Spinal cord (tissue), 9 donors: ENCODE measurements at regions not wholly inside any gene's neighbourhood (a gene's known extent, or its start where the extent isn't known, plus 50 kb on each side); places are given as distances from the start of the nearest gene placed in this dataset.
A peak's percentile ranks its signal among the peaks of the same experiment; 100 is the strongest.

Experiments used
- DNase-seq, 6 donors: peaks; one replicate each; pipeline versions ENCODE4 v3.0.0 to v3.0.0-alpha.2; 2013 to 2015; ENCODE audit warnings: low spot score in 6 of 6, low read depth in 4 of 6
- H3K27ac ChIP-seq: one replicate; pipeline ENCODE4 v1.5.1; 2013; ENCODE audit warnings: low read depth, low read length, control low read depth
- H3K27me3 ChIP-seq: one replicate; pipeline ENCODE4 v1.6.1; 2013; ENCODE audit warnings: low read length; ENCODE audit not compliant: control insufficient read depth, insufficient read depth
- H3K36me3 ChIP-seq: one replicate; pipeline ENCODE4 v1.6.1; 2013; ENCODE audit warnings: low read length; ENCODE audit not compliant: control insufficient read depth, insufficient read depth
- H3K4me1 ChIP-seq: one replicate; pipeline ENCODE4 v1.6.1; 2013; ENCODE audit warnings: low read length; ENCODE audit not compliant: control insufficient read depth, insufficient read depth
- H3K4me3 ChIP-seq: one replicate; pipeline ENCODE4 v1.5.1; 2013; ENCODE audit warnings: low read depth, low read length, control low read depth
- H3K9me3 ChIP-seq: one replicate; pipeline ENCODE4 v1.6.1; 2013; ENCODE audit warnings: low read length; ENCODE audit not compliant: control insufficient read depth, insufficient read depth
- WGBS: methylation state at CpG from one replicate; pipeline ENCODE4 v1.1.5; 2013; ENCODE audit warnings: missing lambda C conversion rate; ENCODE audit not compliant: insufficient coverage; 5-methylcytosine and 5-hydroxymethylcytosine counted together
- donor health status: healthy.

- no peaks in the 10 kb centered on the region for H3K9me3 ChIP-seq
- DNase-seq: peak in 1 of 6 donors; percentile 18
Measured at GRCh38 chr13:111597191-111597611, 276.8 kb downstream of the TEX29 start.

GRCh38 chr13:111597618-111598017 is 277.2 kb downstream of the TEX29 start:
- WGBS: 83% methylated on average over 12 of the region's 12 CpGs
- Histone ChIP-seq H3K4me1 (peaks cover 4% of the 10 kb centered on the region), H3K27ac (no peak overlapping the region), H3K27me3 (no peaks in the 10 kb centered on the region), H3K36me3 (no peaks in the 10 kb centered on the region), H3K9me3 (no peaks in the 10 kb centered on the region), H3K4me3 (no peak overlapping the region)
- no peak for DNase-seq

More at GRCh38 chr13:111597191-111597611, 276.8 kb downstream of the TEX29 start:
- Histone ChIP-seq H3K4me3 (no peak overlapping the region), H3K4me1 (peaks cover 4% of the 10 kb centered on the region), H3K36me3 (no peaks in the 10 kb centered on the region), H3K27ac (no peak overlapping the region), H3K27me3 (no peaks in the 10 kb centered on the region)
- WGBS: 59% methylated on average over 9 of the region's 10 CpGs

GRCh38 chr13:111598747-111599146 is 278.3 kb downstream of the TEX29 start:
- no peaks in the 10 kb centered on the region for H3K9me3 ChIP-seq
- no peak overlapping the region for H3K27ac ChIP-seq
- no peak overlapping the region for H3K4me3 ChIP-seq
- H3K4me1 ChIP-seq: peaks cover 4% of the 10 kb centered on the region
- DNase-seq: no peak
- no peaks in the 10 kb centered on the region for H3K36me3 ChIP-seq
- WGBS: 79% methylated on average over 7 of the region's 7 CpGs
- H3K27me3 ChIP-seq: no peaks in the 10 kb centered on the region

- no peak overlapping the region for H3K27ac ChIP-seq
- peaks cover 4% of the 10 kb centered on the region for H3K4me1 ChIP-seq
- no peaks in the 10 kb centered on the region for H3K9me3 ChIP-seq
- WGBS: 87% methylated on average over 9 of the region's 9 CpGs
- H3K27me3 ChIP-seq: no peaks in the 10 kb centered on the region
- H3K36me3 ChIP-seq: no peaks in the 10 kb centered on the region
- H3K4me3 ChIP-seq: no peak overlapping the region
- no peak for DNase-seq
Measured at GRCh38 chr13:111599791-111600190, 279.3 kb downstream of the TEX29 start.

GRCh38 chr13:111602874-111603273 is 282.4 kb downstream of the TEX29 start:
- no peaks in the 10 kb centered on the region for H3K4me1 ChIP-seq
- no peaks in the 10 kb centered on the region for H3K27me3 ChIP-seq
- H3K9me3 ChIP-seq: no peaks in the 10 kb centered on the region
- no peak overlapping the region for H3K4me3 ChIP-seq
- no peak overlapping the region for H3K27ac ChIP-seq
- DNase-seq: no peak
- 97% methylated on average over 21 of the region's 21 CpGs for WGBS
- no peaks in the 10 kb centered on the region for H3K36me3 ChIP-seq

GRCh38 chr13:111604097-111604496 is 283.7 kb downstream of the TEX29 start:
- H3K27ac ChIP-seq: no peak overlapping the region
- no peaks in the 10 kb centered on the region for H3K9me3 ChIP-seq
- H3K27me3 ChIP-seq: no peaks in the 10 kb centered on the region
- 89% methylated on average over 9 of the region's 14 CpGs for WGBS
- H3K4me3 ChIP-seq: no peak overlapping the region
- no peaks in the 10 kb centered on the region for H3K4me1 ChIP-seq
- H3K36me3 ChIP-seq: no peaks in the 10 kb centered on the region
- no peak for DNase-seq

GRCh38 chr13:111608556-111608955 is 288.1 kb downstream of the TEX29 start:
- no peaks in the 10 kb centered on the region for H3K9me3 ChIP-seq
- 95% methylated on average over 3 of the region's 5 CpGs for WGBS
- no peak overlapping the region for H3K4me3 ChIP-seq
- DNase-seq: no peak
- no peaks in the 10 kb centered on the region for H3K36me3 ChIP-seq
- no peaks in the 10 kb centered on the region for H3K27me3 ChIP-seq
- H3K4me1 ChIP-seq: no peaks in the 10 kb centered on the region
- H3K27ac ChIP-seq: no peak overlapping the region

- no peaks in the 10 kb centered on the region for H3K9me3 ChIP-seq
- no peak for DNase-seq
- H3K27ac ChIP-seq: no peak overlapping the region
- no peaks in the 10 kb centered on the region for H3K36me3 ChIP-seq
- no peak overlapping the region for H3K4me3 ChIP-seq
- WGBS: 95% methylated on average over 8 of the region's 9 CpGs
- no peaks in the 10 kb centered on the region for H3K27me3 ChIP-seq
- no peaks in the 10 kb centered on the region for H3K4me1 ChIP-seq
Measured at GRCh38 chr13:111609631-111610030, 289.2 kb downstream of the TEX29 start.

- H3K27me3 ChIP-seq: no peaks in the 10 kb centered on the region
- H3K36me3 ChIP-seq: no peaks in the 10 kb centered on the region
- WGBS: 76% methylated on average over 4 of the region's 4 CpGs
- H3K4me1 ChIP-seq: no peaks in the 10 kb centered on the region
- no peaks in the 10 kb centered on the region for H3K9me3 ChIP-seq
- no peak overlapping the region for H3K4me3 ChIP-seq
- no peak for DNase-seq
- H3K27ac ChIP-seq: no peak overlapping the region
Measured at GRCh38 chr13:111610081-111610480, 289.6 kb downstream of the TEX29 start.

- Histone ChIP-seq H3K4me1 (no peaks in the 10 kb centered on the region), H3K27me3 (no peaks in the 10 kb centered on the region), H3K4me3 (no peak overlapping the region), H3K36me3 (no peaks in the 10 kb centered on the region), H3K27ac (no peak overlapping the region), H3K9me3 (no peaks in the 10 kb centered on the region)
- 79% methylated on average over 6 of the region's 6 CpGs for WGBS
- DNase-seq: no peak
Measured at GRCh38 chr13:111610879-111611278, 290.4 kb downstream of the TEX29 start.
